Epithelial cell of proximal tubule (primary cell): ENCODE measurements at regions not wholly inside any gene's neighbourhood (a gene's known extent, or its start where the extent isn't known, plus 50 kb on each side); places are given as distances from the start of the nearest gene placed in this dataset.

Experiments used
- DNase-seq: peaks from one replicate; pipeline ENCODE4 v3.0.0-alpha.2; 2011; ENCODE audit warnings: low read depth
- H3K4me3 ChIP-seq: 2 replicates; pipeline ENCODE4 v1.5.1; 2011; ENCODE audit warnings: low read depth, mild to moderate bottlenecking, low read length
- TF ChIP-seq, protein P1 (sequence below): conservative IDR thresholded peaks from 2 replicates; pipeline ENCODE4 v1.5.1; 2012; ENCODE audit warnings: low read depth, mild to moderate bottlenecking, low read length

DNA sequence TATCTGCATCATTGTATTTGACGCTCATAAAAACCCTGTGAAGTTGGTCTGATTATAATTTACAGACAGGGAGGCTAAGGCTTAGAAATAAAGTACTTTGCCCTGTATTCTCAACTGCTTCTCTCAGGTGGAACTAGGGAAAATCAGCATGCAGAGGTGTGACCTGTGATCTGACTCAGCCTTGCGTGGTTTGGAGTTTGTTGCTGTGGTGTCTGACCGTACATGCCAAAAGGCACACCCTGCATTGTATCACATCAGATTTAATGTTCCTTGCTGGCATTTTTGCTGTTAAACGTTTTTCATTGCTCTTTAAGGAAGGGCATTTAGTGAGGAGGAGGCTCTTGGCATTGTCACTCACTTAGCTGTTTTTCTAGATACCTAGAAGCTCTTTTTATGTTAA lies 58.8 kb upstream of the C1QTNF9B start:
- TF ChIP-seq, protein P1, sequence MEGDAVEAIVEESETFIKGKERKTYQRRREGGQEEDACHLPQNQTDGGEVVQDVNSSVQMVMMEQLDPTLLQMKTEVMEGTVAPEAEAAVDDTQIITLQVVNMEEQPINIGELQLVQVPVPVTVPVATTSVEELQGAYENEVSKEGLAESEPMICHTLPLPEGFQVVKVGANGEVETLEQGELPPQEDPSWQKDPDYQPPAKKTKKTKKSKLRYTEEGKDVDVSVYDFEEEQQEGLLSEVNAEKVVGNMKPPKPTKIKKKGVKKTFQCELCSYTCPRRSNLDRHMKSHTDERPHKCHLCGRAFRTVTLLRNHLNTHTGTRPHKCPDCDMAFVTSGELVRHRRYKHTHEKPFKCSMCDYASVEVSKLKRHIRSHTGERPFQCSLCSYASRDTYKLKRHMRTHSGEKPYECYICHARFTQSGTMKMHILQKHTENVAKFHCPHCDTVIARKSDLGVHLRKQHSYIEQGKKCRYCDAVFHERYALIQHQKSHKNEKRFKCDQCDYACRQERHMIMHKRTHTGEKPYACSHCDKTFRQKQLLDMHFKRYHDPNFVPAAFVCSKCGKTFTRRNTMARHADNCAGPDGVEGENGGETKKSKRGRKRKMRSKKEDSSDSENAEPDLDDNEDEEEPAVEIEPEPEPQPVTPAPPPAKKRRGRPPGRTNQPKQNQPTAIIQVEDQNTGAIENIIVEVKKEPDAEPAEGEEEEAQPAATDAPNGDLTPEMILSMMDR = no peak
- peak; percentile 60 for DNase-seq
- H3K4me3 ChIP-seq = no peak overlapping the region

DNA sequence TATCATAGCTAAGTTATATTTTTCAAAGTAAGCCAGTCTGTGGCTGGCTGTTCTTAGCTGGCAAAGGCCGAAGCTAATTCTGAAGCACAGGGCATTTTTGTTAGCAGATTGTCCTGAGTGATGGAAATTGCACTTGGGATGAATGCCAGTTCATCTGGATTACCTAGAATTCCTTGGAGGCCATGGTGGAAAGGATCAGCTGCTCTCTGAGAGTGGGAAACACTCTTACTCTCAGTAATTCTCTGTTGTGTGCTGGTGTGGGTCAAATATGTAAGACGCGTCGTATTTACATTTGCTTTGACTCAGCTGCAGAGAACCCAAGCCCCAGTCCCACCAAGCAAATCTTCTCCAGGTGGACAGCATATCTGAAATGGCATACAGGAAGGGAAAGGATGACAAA lies 60.7 kb upstream of the C1QTNF9B start:
- DNase-seq = no peak
- TF ChIP-seq, protein P1 = no peak
- H3K4me3 ChIP-seq = no peak overlapping the region

DNA sequence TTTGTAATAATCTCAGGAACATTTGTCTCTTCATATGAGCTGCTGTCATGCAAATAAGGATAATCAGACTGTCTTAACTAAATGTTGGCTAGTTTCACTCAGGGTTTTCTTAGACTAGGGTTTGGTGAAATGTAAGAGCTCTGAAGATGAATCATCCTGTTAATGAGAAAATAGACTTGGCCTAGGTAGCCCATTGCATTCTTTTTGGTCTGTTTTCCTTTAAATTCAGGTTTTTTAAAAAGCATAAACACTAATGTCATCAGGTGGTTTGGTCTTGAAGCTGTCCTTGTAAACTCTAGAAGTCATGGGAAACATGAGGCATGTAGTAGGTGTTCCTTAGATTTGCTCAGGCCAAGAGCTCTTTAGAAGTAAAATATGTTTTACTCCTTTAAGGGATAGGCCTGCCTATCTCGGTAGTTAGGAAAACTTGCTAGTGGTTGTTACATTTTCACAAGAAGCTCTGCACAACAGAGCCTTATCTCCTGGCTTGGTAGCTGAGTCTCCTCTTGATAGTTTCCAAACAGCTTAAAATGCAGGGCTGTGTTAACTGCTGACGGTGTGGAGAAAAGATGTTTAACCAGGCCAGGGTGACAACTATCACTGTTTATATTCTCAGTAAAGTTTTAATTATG lies 62.0 kb upstream of the C1QTNF9B start:
- TF ChIP-seq, protein P1 = no peak
- no peak for DNase-seq
- H3K4me3 ChIP-seq = no peak overlapping the region

DNA sequence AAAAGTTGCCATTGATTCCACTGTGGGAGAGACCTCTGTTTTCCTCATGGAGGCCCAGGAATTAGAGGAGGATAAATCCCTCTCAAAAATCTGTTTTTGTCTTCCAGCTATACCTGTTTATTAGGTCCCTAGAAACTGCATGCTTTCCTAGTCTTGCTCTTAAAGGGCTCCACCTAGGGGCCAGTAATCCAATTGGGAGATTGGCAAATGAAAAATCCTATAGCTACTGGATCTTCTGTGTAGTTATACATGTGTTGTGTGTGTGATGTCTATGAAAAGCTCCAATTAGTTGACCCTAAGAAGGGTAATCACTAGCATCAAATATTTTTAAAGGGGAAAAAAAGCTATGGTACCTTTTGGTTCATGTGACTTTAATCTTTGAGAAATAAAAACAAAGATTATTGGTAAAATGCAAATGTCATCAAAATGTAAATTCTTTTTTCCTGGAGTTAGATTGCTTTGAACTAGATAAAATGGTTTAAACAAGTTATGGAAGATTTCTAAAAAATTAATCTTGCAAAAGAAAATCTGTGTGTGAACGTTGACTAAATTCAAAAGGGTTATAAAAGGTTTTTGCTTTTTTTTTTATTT lies 63.4 kb upstream of the C1QTNF9B start:
- TF ChIP-seq, protein P1 = peak; percentile 95
- H3K4me3 ChIP-seq = no peak overlapping the region
- no peak for DNase-seq

DNA sequence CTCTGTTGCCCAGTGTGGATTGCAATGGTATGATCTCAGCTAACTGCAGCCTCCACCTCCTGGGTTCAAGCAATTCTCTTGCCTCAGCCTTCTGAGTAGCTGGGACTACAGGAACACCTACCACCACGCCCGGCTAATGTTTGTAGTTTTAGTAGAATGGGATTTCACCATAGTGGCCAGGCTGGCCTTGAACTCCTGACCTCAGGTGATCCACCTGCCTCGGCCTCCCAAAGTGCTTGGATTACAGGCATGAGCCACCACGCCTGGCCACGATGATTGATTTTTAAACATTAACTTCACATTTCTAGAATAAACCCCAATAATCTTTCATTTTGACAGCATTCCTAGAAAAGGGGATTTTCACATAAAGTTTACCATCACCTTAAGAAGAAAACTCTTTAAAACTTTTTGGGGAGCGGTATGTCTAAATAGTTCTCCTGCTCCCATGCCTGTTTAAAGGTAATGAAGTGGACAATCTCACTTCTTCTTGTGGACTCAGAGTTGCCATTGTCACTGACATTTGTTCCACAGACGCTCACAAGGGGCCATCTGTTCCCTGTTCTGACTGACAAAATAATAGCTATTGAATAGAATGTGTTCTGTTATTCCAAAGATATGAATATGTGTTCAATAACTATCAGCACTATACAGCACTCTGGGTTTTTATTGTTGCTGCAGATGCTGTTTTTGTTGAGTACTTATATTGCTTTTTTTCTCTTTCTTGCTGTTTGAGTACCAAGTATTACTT lies 66.1 kb upstream of the C1QTNF9B start:
- TF ChIP-seq, protein P1 = no peak
- no peak overlapping the region for H3K4me3 ChIP-seq
- DNase-seq = no peak

DNA sequence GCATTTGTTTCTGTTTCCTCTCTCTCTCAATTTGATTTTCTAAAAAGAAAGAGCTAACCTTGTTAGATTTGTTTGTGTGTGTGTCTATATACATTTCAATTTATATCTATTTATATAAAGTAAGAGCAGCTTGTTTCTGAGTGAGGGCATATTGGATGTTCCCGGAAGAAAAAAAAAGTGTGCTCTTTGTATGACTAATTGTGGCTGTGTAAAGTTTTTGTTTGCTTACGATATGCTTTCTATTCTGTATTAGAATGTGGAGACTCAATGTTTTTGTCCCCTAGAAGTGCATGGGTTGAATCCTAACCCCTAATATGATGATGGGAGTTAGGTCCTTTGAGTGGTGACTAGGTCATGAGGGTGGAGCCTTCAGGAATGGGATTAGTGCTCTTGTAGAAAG lies 66.6 kb upstream of the C1QTNF9B start:
- TF ChIP-seq, protein P1 = no peak
- no peak for DNase-seq
- H3K4me3 ChIP-seq = no peak overlapping the region
